H1 (cell line): ENCODE measurements at regions not wholly inside any gene's neighbourhood (a gene's known extent, or its start where the extent isn't known, plus 50 kb on each side); places are given as distances from the start of the nearest gene placed in this dataset.

ENCODE experiments used
- CBX5 ChIP-seq: fragments of 300-800, 300-1000 bp; sonication (generic); IDR thresholded peaks from 2 replicates; pipeline ENCODE4 v1.7.1; 2016; ENCODE audit warnings: antibody characterized with exemption, low read length, low read depth
- CBX8 ChIP-seq: fragments of 300-800, 300-1000 bp; sonication (generic); IDR thresholded peaks from 2 replicates; pipeline ENCODE4 v1.7.1; 2016; ENCODE audit warnings: low read depth, low read length, borderline replicate concordance
- EGR1 ChIP-seq: IDR thresholded peaks from 2 replicates; pipeline ENCODE4 v1.6.1; 2011; ENCODE audit warnings: low read depth, low read length, borderline replicate concordance
- HDAC2 ChIP-seq, 2 experiments: fragments of 300-600 bp in 1 of 2; sonication (generic) in 1 of 2; IDR thresholded peaks; 2 replicates each; pipeline ENCODE4 v1.6.1; 2011 to 2012; ENCODE audit warnings: low read depth in 2 of 2, low read length in 2 of 2, mild to moderate bottlenecking in 2 of 2, moderate library complexity in 2 of 2, borderline replicate concordance in 1 of 2, inconsistent platforms in 1 of 2
- PHF8 ChIP-seq: fragments of 200-600 bp; sonication (generic); conservative IDR thresholded peaks from 2 replicates; pipeline ENCODE4 v1.7.1; 2012; ENCODE audit warnings: low read depth, mild to moderate bottlenecking, inconsistent platforms, low read length, moderate library complexity
- RNF2 ChIP-seq: fragments of 200-900, 300-1000 bp; sonication (generic); IDR thresholded peaks from 2 replicates; pipeline ENCODE4 v1.7.1; 2016; ENCODE audit warnings: borderline replicate concordance, low read depth, mild to moderate bottlenecking, antibody characterized with exemption, low read length; ENCODE audit not compliant: poor library complexity, severe bottlenecking; ENCODE audit errors: missing control alignments
- SP2 ChIP-seq: IDR thresholded peaks from 2 replicates; pipeline ENCODE4 v1.6.1; 2012; ENCODE audit warnings: mild to moderate bottlenecking, low read length, inconsistent platforms
- USF2 ChIP-seq: IDR thresholded peaks from 2 replicates; pipeline ENCODE4 v1.6.1; 2011; ENCODE audit warnings: low read length, improper control_type of control experiment

- no peak for TF ChIP-seq RNF2
- TF ChIP-seq USF2: no peak
- TF ChIP-seq CBX5: no peak
- no peak for TF ChIP-seq EGR1
- TF ChIP-seq CBX8: no peak
- TF ChIP-seq HDAC2 (IDR thresholded peaks at IDR 0.05; ENCODE audit: borderline replicate concordance in 1 of 2, low read depth in 2 of 2, low read length in 2 of 2): no peak
- TF ChIP-seq PHF8: no peak
- TF ChIP-seq SP2: no peak
- TF ChIP-seq, all 59 proteins: peak for 0
Measured at GRCh38 chr5:135106136-135106535, 72.1 kb upstream of the PITX1 start (continued).
